GM23248 (cell line): ENCODE measurements at regions not wholly inside any gene's neighbourhood (a gene's known extent, or its start where the extent isn't known, plus 50 kb on each side); places are given as distances from the start of the nearest gene placed in this dataset.

Experiments used
- EZH2 ChIP-seq: fragments of 200-600 bp; sonication (generic); IDR thresholded peaks from 2 replicates; pipeline ENCODE4 v1.6.1; 2018; ENCODE audit warnings: antibody characterized with exemption, mild to moderate bottlenecking; ENCODE audit not compliant: insufficient read depth, poor library complexity, severe bottlenecking
- EZH2phosphoT487 ChIP-seq: fragments of 200-600 bp; sonication (generic); IDR thresholded peaks from 2 replicates; pipeline ENCODE4 v1.6.1; 2018; ENCODE audit warnings: antibody characterized with exemption, moderate library complexity, mild to moderate bottlenecking, low read depth; ENCODE audit not compliant: insufficient read depth

DNA sequence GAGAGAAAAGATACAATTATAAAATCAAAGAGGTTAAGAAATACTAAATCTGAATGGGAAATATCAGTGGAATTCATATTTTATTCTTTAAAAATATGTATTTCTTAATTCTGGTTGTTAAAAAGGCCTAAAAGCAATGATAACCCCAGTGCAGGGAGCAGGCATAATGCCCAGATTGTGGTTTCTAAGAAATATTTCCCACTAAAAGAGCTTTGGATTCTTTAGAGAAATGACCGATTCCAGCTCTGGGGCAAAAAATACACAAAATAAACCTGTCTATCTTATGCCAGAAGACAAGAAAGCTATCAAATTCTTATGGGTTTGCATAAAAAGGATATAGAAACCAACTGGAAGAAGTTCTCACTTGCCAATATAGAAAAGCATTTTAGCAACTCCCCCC is 71.6 kb downstream of the PDE6H start:
- TF ChIP-seq EZH2 (no peak), EZH2phosphoT487 (no peak)
